ENCODE measurements at regions not wholly inside any gene's neighbourhood (a gene's known extent, or its start where the extent isn't known, plus 50 kb on each side); places are given as distances from the start of the nearest gene placed in this dataset.

- TF ChIP-seq, protein P1, sequence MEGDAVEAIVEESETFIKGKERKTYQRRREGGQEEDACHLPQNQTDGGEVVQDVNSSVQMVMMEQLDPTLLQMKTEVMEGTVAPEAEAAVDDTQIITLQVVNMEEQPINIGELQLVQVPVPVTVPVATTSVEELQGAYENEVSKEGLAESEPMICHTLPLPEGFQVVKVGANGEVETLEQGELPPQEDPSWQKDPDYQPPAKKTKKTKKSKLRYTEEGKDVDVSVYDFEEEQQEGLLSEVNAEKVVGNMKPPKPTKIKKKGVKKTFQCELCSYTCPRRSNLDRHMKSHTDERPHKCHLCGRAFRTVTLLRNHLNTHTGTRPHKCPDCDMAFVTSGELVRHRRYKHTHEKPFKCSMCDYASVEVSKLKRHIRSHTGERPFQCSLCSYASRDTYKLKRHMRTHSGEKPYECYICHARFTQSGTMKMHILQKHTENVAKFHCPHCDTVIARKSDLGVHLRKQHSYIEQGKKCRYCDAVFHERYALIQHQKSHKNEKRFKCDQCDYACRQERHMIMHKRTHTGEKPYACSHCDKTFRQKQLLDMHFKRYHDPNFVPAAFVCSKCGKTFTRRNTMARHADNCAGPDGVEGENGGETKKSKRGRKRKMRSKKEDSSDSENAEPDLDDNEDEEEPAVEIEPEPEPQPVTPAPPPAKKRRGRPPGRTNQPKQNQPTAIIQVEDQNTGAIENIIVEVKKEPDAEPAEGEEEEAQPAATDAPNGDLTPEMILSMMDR (IDR thresholded peaks at IDR 0.05; ENCODE audit: insufficient read depth, missing control alignments) = no peak
- DNase-seq (ENCODE audit: insufficient read length, low spot score) (no peak), FAIRE-seq (no peak)
These were observed 440.5 kb upstream of the SMIM21 start for GRCh38 chr18:75868031-75868430.

DNA sequence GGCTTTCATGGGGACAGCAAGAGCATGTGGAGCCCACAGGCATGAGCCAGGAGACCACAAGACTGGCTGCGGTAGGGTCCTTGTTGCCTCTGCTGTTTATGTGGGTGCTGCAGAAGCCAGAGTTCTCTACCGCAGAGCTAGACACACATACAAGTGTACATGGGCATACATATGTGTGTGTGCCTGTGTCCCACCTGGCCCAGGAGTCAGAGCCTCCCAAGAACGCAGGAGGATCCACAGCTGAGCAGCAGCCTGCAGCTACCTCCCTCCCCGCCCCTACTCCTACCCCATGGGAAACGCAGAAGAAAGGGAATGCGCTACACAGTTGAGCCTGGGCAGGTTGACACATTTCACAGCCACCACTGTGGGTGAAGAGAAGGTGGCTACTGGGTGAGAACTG, 438.1 kb upstream of the SMIM21 start:
- TF ChIP-seq, protein P1 (IDR thresholded peaks at IDR 0.05; ENCODE audit: insufficient read depth, missing control alignments) = no peak
- FAIRE-seq (no peak), DNase-seq (ENCODE audit: insufficient read length, low spot score) (no peak)

DNA sequence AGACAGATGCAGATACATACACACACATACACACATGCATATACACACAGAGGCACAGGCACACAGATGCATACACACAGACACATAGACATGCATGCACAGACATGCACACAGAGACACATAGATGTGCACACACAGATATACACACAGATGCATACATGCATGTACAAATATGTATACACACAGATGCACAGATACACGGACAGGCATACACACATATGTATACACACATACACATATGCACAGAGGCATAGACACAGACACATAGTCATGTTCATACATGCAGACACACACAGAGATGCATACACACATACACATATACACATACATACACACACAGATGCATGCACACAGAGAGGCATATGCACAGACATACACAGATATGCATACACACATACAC, 437.3 kb upstream of the SMIM21 start:
- peak; percentile 98 for FAIRE-seq

DNA sequence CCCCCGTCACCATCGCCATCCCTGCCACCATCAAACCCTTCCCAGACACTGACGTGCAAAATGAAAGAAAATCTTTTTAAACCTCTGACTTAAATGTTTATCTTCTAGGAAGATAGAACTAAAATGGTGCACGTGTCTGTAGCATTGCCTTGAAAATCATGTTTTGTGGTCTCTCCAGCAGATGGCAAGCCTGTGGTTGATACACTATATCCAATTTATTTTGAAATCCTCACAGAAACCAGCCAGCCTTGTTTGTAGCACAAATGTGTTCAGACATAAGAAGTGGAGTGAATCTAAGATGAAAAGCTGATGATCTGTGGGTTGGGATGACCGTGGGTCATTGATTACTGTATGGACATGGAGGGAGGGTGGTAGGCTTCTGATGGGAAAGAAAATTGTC, 436.2 kb upstream of the SMIM21 start:
- no peak for FAIRE-seq
- TF ChIP-seq, protein P1 (IDR thresholded peaks at IDR 0.05; ENCODE audit: insufficient read depth, missing control alignments) = no peak
- no peak for DNase-seq (ENCODE audit: insufficient read length, low spot score)

More for the DNA sequence above, 437.3 kb upstream of the SMIM21 start:
- DNase-seq (ENCODE audit: insufficient read length, low spot score) = no peak
- TF ChIP-seq, protein P1 (IDR thresholded peaks at IDR 0.05; ENCODE audit: insufficient read depth, missing control alignments) = no peak

DNA sequence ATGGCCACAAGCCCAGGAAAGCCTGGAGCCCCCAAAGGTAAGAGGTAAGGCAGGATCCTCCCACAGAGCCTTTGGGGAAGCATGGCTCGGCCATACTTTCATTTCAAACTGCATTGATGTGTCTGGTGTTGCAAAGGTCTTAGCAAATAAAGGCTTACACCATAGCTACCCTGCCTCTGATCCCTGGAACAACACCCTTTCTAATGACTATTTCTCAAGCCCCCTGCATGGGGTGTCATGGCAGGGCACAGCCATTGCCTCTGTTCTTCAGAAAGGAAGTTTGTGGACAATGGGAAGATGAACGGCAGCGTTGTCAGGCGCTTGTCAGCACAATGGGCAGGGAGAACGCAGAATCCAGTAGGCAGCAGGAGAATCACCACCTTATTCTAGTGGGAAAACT, 435.0 kb upstream of the SMIM21 start:
- FAIRE-seq = no peak
- TF ChIP-seq, protein P1 (IDR thresholded peaks at IDR 0.05; ENCODE audit: insufficient read depth, missing control alignments) = no peak
- no peak for DNase-seq (ENCODE audit: insufficient read length, low spot score)

GRCh38 chr18:75860166-75860565, 432.7 kb upstream of the SMIM21 start:
- TF ChIP-seq, protein P1 (IDR thresholded peaks at IDR 0.05; ENCODE audit: insufficient read depth, missing control alignments) = no peak
- peak; percentile 76 for FAIRE-seq

GRCh38 chr18:75859533-75859932, 432.0 kb upstream of the SMIM21 start:
- TF ChIP-seq, protein P1 (IDR thresholded peaks at IDR 0.05; ENCODE audit: insufficient read depth, missing control alignments) = no peak
- FAIRE-seq = peak; percentile 61
- no peak for DNase-seq (ENCODE audit: insufficient read length, low spot score)

More at GRCh38 chr18:75860166-75860565, 432.7 kb upstream of the SMIM21 start:
- no peak for DNase-seq (ENCODE audit: insufficient read length, low spot score)
